K562 (cell line): ENCODE measurements at regions not wholly inside any gene's neighbourhood (a gene's known extent, or its start where the extent isn't known, plus 50 kb on each side); places are given as distances from the start of the nearest gene placed in this dataset.

Source experiments
- ATAC-seq: fragments of 200-7000 bp; cut with Tn5 transposase; 3 replicates; pipeline ENCODE4 v1.9.1; 2020; ENCODE audit warnings: moderate library complexity
- BruUV-seq: library from RNA; stranded (reverse); fragments of 400-500 nt; replicated peaks from 2 replicates; lab custom pipeline; 2021; lab: Mats Ljungman, UMichigan
- CTCF ChIA-PET: fragments of 300-600 bp; formaldehyde crosslinking; extraction: SDS; loops from one replicate; lab custom pipeline; 2021; ENCODE audit warnings: low intra/inter-chr PET ratio; lab: Yijun Ruan, JAX
- POLR2A ChIA-PET: fragments of 300-600, 350-650 bp; sonication (Branson Sonifier 250); formaldehyde crosslinking; extraction: SDS; loops from one replicate; lab custom pipeline; 2021; ENCODE audit warnings: antibody characterized with exemption, inconsistent platforms; lab: Yijun Ruan, JAX
- DNase-seq, 4 experiments: peaks; one replicate each; pipeline versions ENCODE4 v3.0.0 to v3.0.0-alpha.2; 2011 to 2018; ENCODE audit warnings: low spot score in 3 of 4, mixed read lengths in 3 of 4; ENCODE audit errors: extremely low read depth in 1 of 4
- FAIRE-seq: peaks from 2 replicates; lab custom pipeline; 2011; peaks lifted over from hg19 to GRCh38; lab: Jason Lieb, UNC
- H2AFZ ChIP-seq: 2 replicates; pipeline ENCODE4 v1.6.0; 2011; ENCODE audit warnings: low read depth, low read length, control low read depth, inconsistent platforms
- H3K27ac ChIP-seq: fragments of 200-600 bp; 3 replicates; pipeline ENCODE4 v1.8.0; 2011; ENCODE audit warnings: low read depth, mild to moderate bottlenecking, control low read depth, inconsistent platforms, low read length, moderate library complexity, mixed read lengths; ENCODE audit errors: extremely low read depth
- H3K27me3 ChIP-seq, 2 experiments: fragments of 300-600 bp in 1 of 2; 2 replicates in 1 of 2; 3 replicates in 1 of 2; pipeline versions ENCODE4 v1.6.0 to v1.8.0; 2011; ENCODE audit warnings: inconsistent platforms in 2 of 2, low read length in 2 of 2, mild to moderate bottlenecking in 1 of 2, mixed read lengths in 1 of 2, moderate library complexity in 1 of 2; ENCODE audit not compliant: control insufficient read depth in 2 of 2, insufficient read depth in 2 of 2
- H3K36me3 ChIP-seq: fragments of 300-600 bp; 3 replicates; pipeline ENCODE4 v1.8.0; 2011; ENCODE audit warnings: mild to moderate bottlenecking, low read length, inconsistent platforms; ENCODE audit not compliant: control insufficient read depth, insufficient read depth
- H3K4me1 ChIP-seq, 2 experiments: fragments of 200-600 bp in 1 of 2; replicated peaks in 1 of 2; 2 replicates in 1 of 2; 3 replicates in 1 of 2; pipeline versions ENCODE4 v1.5.1 to v1.8.0; 2011; ENCODE audit warnings: inconsistent platforms in 2 of 2, low read length in 2 of 2, mild to moderate bottlenecking in 1 of 2, mixed read lengths in 1 of 2, moderate library complexity in 1 of 2; ENCODE audit not compliant: control insufficient read depth in 2 of 2, insufficient read depth in 2 of 2
- H3K4me2 ChIP-seq: 2 replicates; pipeline ENCODE4 v1.6.1; 2011; ENCODE audit warnings: low read length, control low read depth, inconsistent platforms, mixed read lengths; ENCODE audit not compliant: insufficient read depth
- H3K4me3 ChIP-seq: fragments of 200-600 bp; sonication (generic), shearing (Covaris generic); 2 replicates; pipeline ENCODE4 v1.5.1; 2016; ENCODE audit warnings: control low read depth, inconsistent platforms
- H3K79me2 ChIP-seq: fragments of 200-600 bp; 3 replicates; pipeline ENCODE4 v1.8.0; 2011; ENCODE audit warnings: low read length, inconsistent platforms; ENCODE audit not compliant: control insufficient read depth, insufficient read depth
- H3K9ac ChIP-seq, 2 experiments: 2 replicates each; pipeline versions ENCODE4 v1.6.0 to v1.6.1; 2011; ENCODE audit warnings: low read depth in 2 of 2, low read length in 2 of 2, control low read depth in 1 of 2, inconsistent platforms in 1 of 2, mild to moderate bottlenecking in 1 of 2, mixed read lengths in 1 of 2; ENCODE audit not compliant: insufficient read depth in 1 of 2
- H3K9me1 ChIP-seq: one replicate; pipeline ENCODE4 v1.6.0; 2011; ENCODE audit warnings: inconsistent platforms, mild to moderate bottlenecking, low read length, moderate library complexity; ENCODE audit not compliant: control insufficient read depth, insufficient read depth
- H3K9me3 ChIP-seq: replicated peaks from 2 replicates; pipeline ENCODE4 v1.5.1; 2011; ENCODE audit warnings: low read depth, low read length, inconsistent platforms; ENCODE audit not compliant: control insufficient read depth, insufficient read depth
- H4K20me1 ChIP-seq: replicated peaks from 2 replicates; pipeline ENCODE4 v1.6.1; 2011; ENCODE audit warnings: low read length, inconsistent platforms, mixed read lengths; ENCODE audit not compliant: control insufficient read depth, insufficient read depth
- ATF3 ChIP-seq, 2 experiments: fragments of 450-650 bp in 1 of 2; sonication (generic) in 1 of 2; formaldehyde crosslinking in 1 of 2; IDR thresholded peaks in 1 of 2; conservative IDR thresholded peaks in 1 of 2; 2 replicates each; pipeline versions ENCODE4 v1.6.1 to v1.8.1; 2016 to 2023; ENCODE audit warnings: mild to moderate bottlenecking in 2 of 2, moderate library complexity in 2 of 2, inconsistent platforms in 1 of 2, missing genetic modification reagents in 1 of 2
- CCAR2 ChIP-seq: fragments of 200-400 bp; formaldehyde crosslinking; IDR thresholded peaks from 2 replicates; pipeline ENCODE4 v1.6.1; 2017; ENCODE audit warnings: mild to moderate bottlenecking, low read depth, low read length
- CREBBP ChIP-seq: IDR thresholded peaks from one replicate; pipeline ENCODE4 v1.6.1; 2012; ENCODE audit warnings: low read depth, mild to moderate bottlenecking, control low read depth, inconsistent platforms, low read length
- GMEB1 ChIP-seq: fragments of 250-450 bp; sonication (Bioruptor Pico); IDR thresholded peaks from 2 replicates; pipeline ENCODE4 v1.4.0; 2020; ENCODE audit warnings: mild to moderate bottlenecking
- HDAC2 ChIP-seq: fragments of 450-650 bp; IDR thresholded peaks from 2 replicates; pipeline ENCODE4 v1.6.1; 2016; ENCODE audit warnings: mild to moderate bottlenecking
- HDGF ChIP-seq: fragments of 450-650 bp; IDR thresholded peaks from 2 replicates; pipeline ENCODE4 v1.6.1; 2016
- ILF3 ChIP-seq: fragments of 450-650 bp; IDR thresholded peaks from 2 replicates; pipeline ENCODE4 v1.6.1; 2018; ENCODE audit warnings: antibody characterized with exemption, mild to moderate bottlenecking, moderate library complexity, borderline replicate concordance
- NCOA1 ChIP-seq: fragments of 450-650 bp; IDR thresholded peaks from 2 replicates; pipeline ENCODE4 v1.6.1; 2016; ENCODE audit warnings: low read depth
- NR4A1 ChIP-seq, 2 experiments: fragments of 250-450 bp in 1 of 2; fragments of 450-650 bp in 1 of 2; sonication (Bioruptor Pico) in 1 of 2; IDR thresholded peaks; 2 replicates each; pipeline versions ENCODE4 v1.4.0 to v1.6.1; 2016 to 2020; ENCODE audit warnings: mild to moderate bottlenecking in 2 of 2, missing compliant biosample characterization in 1 of 2, missing genetic modification characterization in 1 of 2, moderate library complexity in 1 of 2
- PRMT5 ChIP-seq: sonication (generic); formaldehyde crosslinking; IDR thresholded peaks from 2 replicates; pipeline ENCODE4 v1.5.0; 2020; ENCODE audit warnings: missing genetic modification reagents
- RAD51 ChIP-seq: fragments of 450-650 bp; IDR thresholded peaks from 2 replicates; pipeline ENCODE4 v1.7.1; 2016; ENCODE audit warnings: low read depth, mild to moderate bottlenecking, borderline replicate concordance
- RB1 ChIP-seq: fragments of 450-650 bp; IDR thresholded peaks from 2 replicates; pipeline ENCODE4 v1.6.1; 2017; ENCODE audit warnings: low read depth, mild to moderate bottlenecking
- SAFB ChIP-seq: fragments of 200-400 bp; formaldehyde crosslinking; IDR thresholded peaks from 2 replicates; pipeline ENCODE4 v1.6.1; 2017; ENCODE audit warnings: low read depth, low read length, borderline replicate concordance
- SRSF3 ChIP-seq: fragments of 200-400 bp; formaldehyde crosslinking; IDR thresholded peaks from 2 replicates; pipeline ENCODE4 v1.6.1; 2016; ENCODE audit warnings: mild to moderate bottlenecking, low read length, moderate library complexity; ENCODE audit not compliant: insufficient read depth
- YBX1 ChIP-seq: fragments of 450-650 bp; IDR thresholded peaks from 2 replicates; pipeline ENCODE4 v1.7.1; 2016; ENCODE audit warnings: mild to moderate bottlenecking
- ZBTB8A ChIP-seq: fragments of 450-650 bp; IDR thresholded peaks from 2 replicates; pipeline ENCODE4 v1.6.1; 2018; ENCODE audit warnings: mild to moderate bottlenecking, moderate library complexity; ENCODE audit not compliant: partially characterized antibody
- ZNF212 ChIP-seq: fragments of 450-650 bp; formaldehyde crosslinking; IDR thresholded peaks from 2 replicates; pipeline ENCODE4 v1.4.0; 2020; ENCODE audit warnings: mild to moderate bottlenecking
- ZNF282 ChIP-seq: sonication (generic); formaldehyde crosslinking; IDR thresholded peaks from 2 replicates; pipeline ENCODE4 v1.8.1; 2023; ENCODE audit warnings: missing genetic modification reagents
- ZNF707 ChIP-seq: fragments of 250-450 bp; sonication (Bioruptor Pico); conservative IDR thresholded peaks from 2 replicates; pipeline ENCODE4 v1.8.0; 2022; ENCODE audit warnings: inconsistent platforms, mild to moderate bottlenecking, moderate library complexity
- WGBS: fragments of 100-300 bp; shearing (Covaris generic); methylation state at CpG from one replicate; pipeline ENCODE4 v1.1.6; 2016; ENCODE audit warnings: low coverage, mixed read lengths; ENCODE audit not compliant: insufficient coverage; ENCODE audit errors: missing lambda C conversion rate; 5-methylcytosine and 5-hydroxymethylcytosine counted together
- in situ Hi-C: fragments of 300-500 bp; cut with MboI; formaldehyde crosslinking; loops from 4 replicates; pipeline ENCODE4 v1.15.0; 2018; ENCODE audit warnings: inconsistent platforms, mixed read lengths
- intact Hi-C: fragments of 100-400 bp; cut with micrococcal nuclease; formaldehyde crosslinking; loops from 2 replicates; pipeline ENCODE4 v1.14.2; 2022
- TF ChIP-seq, protein P1 (sequence below): sonication (generic); formaldehyde crosslinking; IDR thresholded peaks from 2 replicates; pipeline ENCODE4 v1.8.0; 2023; ENCODE audit warnings: mild to moderate bottlenecking, missing genetic modification reagents

DNA sequence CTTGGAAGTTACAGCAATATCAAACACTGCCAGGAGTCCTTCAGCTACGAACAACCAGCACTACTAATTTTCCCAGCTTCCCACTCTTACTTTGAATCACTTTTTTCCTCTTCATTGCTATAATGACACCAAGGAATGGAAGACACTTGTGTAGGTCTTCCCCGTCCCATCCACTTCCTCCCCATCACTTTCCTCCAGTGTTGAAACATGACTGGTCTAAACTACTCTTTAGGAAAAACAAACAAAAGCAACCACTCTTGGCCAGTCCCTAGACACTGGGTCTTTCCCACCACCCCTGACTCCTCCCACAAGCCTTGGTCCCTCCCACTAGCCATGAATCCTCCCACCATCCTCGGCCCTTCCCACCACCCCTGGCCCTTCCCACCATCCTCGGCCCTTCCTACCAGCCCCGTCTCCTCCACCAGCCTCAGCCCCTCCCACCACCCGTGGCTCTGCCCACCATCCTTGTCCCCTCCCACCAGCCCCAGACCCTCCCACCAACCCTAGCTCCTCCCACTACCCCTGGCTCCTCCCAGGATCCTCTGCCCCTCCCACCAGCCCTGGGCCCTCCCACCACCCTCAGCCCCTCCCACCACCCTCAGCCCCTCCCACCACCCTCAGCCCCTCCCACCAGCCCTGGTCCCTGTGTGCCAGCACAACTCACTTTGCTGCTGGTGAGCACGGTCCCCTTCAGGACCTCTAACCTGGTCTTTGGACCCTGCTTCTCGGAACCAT is 68.5 kb downstream of the CXCL12 start:
- CTCF ChIA-PET, result no interaction called here
- TF ChIP-seq HDGF (peak; percentile 82; the same call in 1 of the 2 replicates), RAD51 (no peak), ATF3 (IDR thresholded peaks at IDR 0.05) (no peak), ATF3 (CRISPR knock-in tag; conservative IDR thresholded peaks at IDR 0.05) (no peak), ZNF212 (CRISPR knock-in tag) (no peak), ZNF707 (CRISPR knock-in tag) (no peak), PRMT5 (CRISPR knock-in tag) (no peak), YBX1 (no peak), NCOA1 (no peak), ZBTB8A (no peak), SRSF3 (no peak), ILF3 (no peak), GMEB1 (no peak), CREBBP (no peak), NR4A1 (CRISPR knock-in tag; IDR thresholded peaks at IDR 0.05) (no peak), NR4A1 (tag; IDR thresholded peaks at IDR 0.05) (no peak), ZNF282 (no peak), HDAC2 (no peak), CCAR2 (no peak), RB1 (no peak), SAFB (no peak)
- TF ChIP-seq, protein P1, sequence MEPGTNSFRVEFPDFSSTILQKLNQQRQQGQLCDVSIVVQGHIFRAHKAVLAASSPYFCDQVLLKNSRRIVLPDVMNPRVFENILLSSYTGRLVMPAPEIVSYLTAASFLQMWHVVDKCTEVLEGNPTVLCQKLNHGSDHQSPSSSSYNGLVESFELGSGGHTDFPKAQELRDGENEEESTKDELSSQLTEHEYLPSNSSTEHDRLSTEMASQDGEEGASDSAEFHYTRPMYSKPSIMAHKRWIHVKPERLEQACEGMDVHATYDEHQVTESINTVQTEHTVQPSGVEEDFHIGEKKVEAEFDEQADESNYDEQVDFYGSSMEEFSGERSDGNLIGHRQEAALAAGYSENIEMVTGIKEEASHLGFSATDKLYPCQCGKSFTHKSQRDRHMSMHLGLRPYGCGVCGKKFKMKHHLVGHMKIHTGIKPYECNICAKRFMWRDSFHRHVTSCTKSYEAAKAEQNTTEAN (CRISPR knock-in tag), result no peak

More for the DNA sequence above, 68.5 kb downstream of the CXCL12 start:
- Histone ChIP-seq H3K9me1 (no peaks in the 10 kb centered on the region), H3K27me3 (peaks cover 0 to 9% of the 10 kb centered on the region in 2 experiments; a peak in 3 of 5 replicates), H3K79me2 (no peaks in the 10 kb centered on the region), H3K9ac (no peak overlapping the region), H2AFZ (peak overlapping the region; percentile 84; the same call in 1 of the 2 replicates), H3K4me3 (no peak overlapping the region; the same call in 1 of the 2 replicates), H3K4me2 (peak overlapping the region; percentile 62), H3K9me3 (no peaks in the 10 kb centered on the region), H4K20me1 (no peaks in the 10 kb centered on the region), H3K4me1 (peaks cover 0 to 2% of the 10 kb centered on the region in 2 experiments; a peak in 2 of 5 replicates), H3K27ac (no peak overlapping the region), H3K36me3 (no peaks in the 10 kb centered on the region)
- in situ Hi-C loops (no loop called here), intact Hi-C loops (loop anchor here (10.0 kb wide), 1 partner anchor 642 kb away; no protein-coding TSS in a partner anchor)
- 14% methylated on average over 5 of the region's 8 CpGs for WGBS
- DNase-seq, result peak; percentile 87 to 97 (median 94)
- no TSS peak for BruUV-seq
- FAIRE-seq, result peak; percentile 95
- peak; percentile 100 for ATAC-seq
- POLR2A ChIA-PET, result interaction anchor here (0.8 to 1.1 kb wide), 2 partner anchors 18 to 97 kb away, joined by 3 read pairs; no protein-coding TSS in a partner anchor
